Gastroesophageal sphincter (tissue), 3 donors: ENCODE measurements at regions not wholly inside any gene's neighbourhood (a gene's known extent, or its start where the extent isn't known, plus 50 kb on each side); places are given as distances from the start of the nearest gene placed in this dataset.

Experiments used
- EP300 ChIP-seq: sonication (generic); formaldehyde crosslinking; IDR thresholded peaks from one replicate; pipeline ENCODE4 v1.6.1; 2017; ENCODE audit warnings: antibody characterized with exemption, mild to moderate bottlenecking
- POLR2A ChIP-seq, 2 donors: fragments of 450-650 bp; IDR thresholded peaks; one replicate each; pipeline ENCODE4 v1.6.1; 2017; ENCODE audit warnings: antibody characterized with exemption in 2 of 2, mild to moderate bottlenecking in 2 of 2, moderate library complexity in 1 of 2
- POLR2AphosphoS5 ChIP-seq: sonication (generic); formaldehyde crosslinking; IDR thresholded peaks from one replicate; pipeline ENCODE4 v1.6.1; 2017; ENCODE audit warnings: antibody characterized with exemption
- TF ChIP-seq, protein P1 (sequence below), 4 experiments: fragments of 200-600 bp in 2 of 4; fragments of 450-650 bp in 2 of 4; sonication (generic) in 1 of 4; IDR thresholded peaks; one replicate each; pipeline ENCODE4 v1.5.1; 2017 to 2019; ENCODE audit warnings: antibody characterized with exemption in 4 of 4, mild to moderate bottlenecking in 2 of 4, moderate library complexity in 2 of 4

DNA sequence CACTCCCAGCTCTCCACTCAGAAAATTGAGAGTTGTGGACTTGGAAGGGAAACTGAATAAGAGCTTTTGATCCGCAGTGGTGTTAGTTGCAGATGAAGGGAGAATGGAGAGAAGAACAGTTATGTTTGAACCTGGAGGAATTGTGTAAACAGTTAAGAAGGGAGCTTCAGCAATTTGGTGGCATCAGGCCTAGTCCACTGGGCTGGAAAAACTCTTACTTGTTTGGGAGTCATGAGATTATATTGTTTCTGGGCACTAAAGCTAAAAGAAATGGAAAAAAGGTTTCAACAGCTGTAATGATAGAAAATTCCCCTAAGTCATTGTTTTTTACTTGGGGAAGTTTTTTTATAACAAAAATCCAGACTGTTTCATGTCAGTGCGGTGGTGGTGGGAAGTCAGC, 256.1 kb upstream of the C1orf87 start:
- TF ChIP-seq, protein P1, sequence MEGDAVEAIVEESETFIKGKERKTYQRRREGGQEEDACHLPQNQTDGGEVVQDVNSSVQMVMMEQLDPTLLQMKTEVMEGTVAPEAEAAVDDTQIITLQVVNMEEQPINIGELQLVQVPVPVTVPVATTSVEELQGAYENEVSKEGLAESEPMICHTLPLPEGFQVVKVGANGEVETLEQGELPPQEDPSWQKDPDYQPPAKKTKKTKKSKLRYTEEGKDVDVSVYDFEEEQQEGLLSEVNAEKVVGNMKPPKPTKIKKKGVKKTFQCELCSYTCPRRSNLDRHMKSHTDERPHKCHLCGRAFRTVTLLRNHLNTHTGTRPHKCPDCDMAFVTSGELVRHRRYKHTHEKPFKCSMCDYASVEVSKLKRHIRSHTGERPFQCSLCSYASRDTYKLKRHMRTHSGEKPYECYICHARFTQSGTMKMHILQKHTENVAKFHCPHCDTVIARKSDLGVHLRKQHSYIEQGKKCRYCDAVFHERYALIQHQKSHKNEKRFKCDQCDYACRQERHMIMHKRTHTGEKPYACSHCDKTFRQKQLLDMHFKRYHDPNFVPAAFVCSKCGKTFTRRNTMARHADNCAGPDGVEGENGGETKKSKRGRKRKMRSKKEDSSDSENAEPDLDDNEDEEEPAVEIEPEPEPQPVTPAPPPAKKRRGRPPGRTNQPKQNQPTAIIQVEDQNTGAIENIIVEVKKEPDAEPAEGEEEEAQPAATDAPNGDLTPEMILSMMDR (IDR thresholded peaks at IDR 0.05), result no peak
- TF ChIP-seq EP300 (no peak), POLR2A (IDR thresholded peaks at IDR 0.05) (no peak), POLR2AphosphoS5 (no peak)
